Muscle of leg (tissue), 3 donors: ENCODE measurements at regions not wholly inside any gene's neighbourhood (a gene's known extent, or its start where the extent isn't known, plus 50 kb on each side); places are given as distances from the start of the nearest gene placed in this dataset.
A peak's percentile ranks its signal among the peaks of the same experiment; 100 is the strongest.

Experiments
- DNase-seq: peaks from one replicate; pipeline ENCODE4 v3.0.0; 2013
- H3K27ac ChIP-seq: one replicate; pipeline ENCODE4 v1.5.1; 2013; ENCODE audit warnings: mild to moderate bottlenecking, low read length, control low read depth
- H3K27me3 ChIP-seq: one replicate; pipeline ENCODE4 v1.6.1; 2013; ENCODE audit warnings: low read length; ENCODE audit not compliant: control insufficient read depth, insufficient read depth
- H3K36me3 ChIP-seq: one replicate; pipeline ENCODE4 v1.6.1; 2013; ENCODE audit warnings: low read length; ENCODE audit not compliant: control insufficient read depth, insufficient read depth
- H3K4me1 ChIP-seq: one replicate; pipeline ENCODE4 v1.6.1; 2013; ENCODE audit warnings: low read length; ENCODE audit not compliant: control insufficient read depth, insufficient read depth
- H3K4me3 ChIP-seq: one replicate; pipeline ENCODE4 v1.5.1; 2013; ENCODE audit warnings: low read length, control low read depth
- H3K9me3 ChIP-seq: replicated peaks from 2 replicates; pipeline ENCODE4 v1.6.1; 2013; ENCODE audit warnings: low read depth, low read length; ENCODE audit not compliant: control insufficient read depth
- WGBS: methylation state at CpG from one replicate; pipeline ENCODE4 v1.1.5; 2013; ENCODE audit warnings: missing lambda C conversion rate; ENCODE audit not compliant: insufficient coverage; 5-methylcytosine and 5-hydroxymethylcytosine counted together

GRCh38 chr4:79182209-79182608 is 143.7 kb downstream of the NAA11 start:
- WGBS, result 100% methylated on average over 1 of the region's 3 CpGs

DNA sequence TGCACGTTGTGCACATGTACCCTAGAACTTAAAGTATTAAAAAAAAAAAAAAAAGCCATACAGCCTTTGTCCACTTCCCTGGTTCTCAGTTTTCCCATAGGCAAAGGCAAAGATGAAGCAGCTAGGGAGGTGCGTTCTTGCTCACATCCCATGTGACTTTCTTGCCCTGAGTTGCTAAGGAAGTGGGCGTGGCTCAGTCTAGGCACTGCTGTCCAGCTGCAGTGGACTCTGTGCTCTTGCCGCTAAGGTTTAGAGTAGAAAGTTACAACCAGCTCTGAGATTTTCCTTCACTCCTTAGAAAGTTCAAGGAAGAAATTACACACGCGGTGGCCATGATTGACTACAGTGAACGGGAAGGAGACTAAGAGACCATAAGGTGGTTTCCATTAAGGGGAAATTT is 144.7 kb downstream of the NAA11 start:
- WGBS, result 49% methylated on average over 5 of the region's 7 CpGs

More at GRCh38 chr4:79182209-79182608, 143.7 kb downstream of the NAA11 start:
- no peak for DNase-seq
- no peaks in the 10 kb centered on the region for H3K9me3 ChIP-seq
- no peaks in the 10 kb centered on the region for H3K36me3 ChIP-seq
- no peaks in the 10 kb centered on the region for H3K27me3 ChIP-seq
- H3K4me1 ChIP-seq, result no peaks in the 10 kb centered on the region
- no peak overlapping the region for H3K27ac ChIP-seq
- no peak overlapping the region for H3K4me3 ChIP-seq

GRCh38 chr4:79178760-79179159 is 147.1 kb downstream of the NAA11 start:
- H3K4me3 ChIP-seq, result no peak overlapping the region
- H3K4me1 ChIP-seq, result no peaks in the 10 kb centered on the region
- no peaks in the 10 kb centered on the region for H3K36me3 ChIP-seq

More for the DNA sequence above, 144.7 kb downstream of the NAA11 start:
- Histone ChIP-seq H3K9me3 (no peaks in the 10 kb centered on the region), H3K4me3 (no peak overlapping the region), H3K4me1 (no peaks in the 10 kb centered on the region), H3K27me3 (no peaks in the 10 kb centered on the region), H3K36me3 (no peaks in the 10 kb centered on the region), H3K27ac (no peak overlapping the region)
- peak; percentile 11 for DNase-seq

GRCh38 chr4:79177388-79177787 is 148.5 kb downstream of the NAA11 start:
- Histone ChIP-seq H3K27ac (no peak overlapping the region), H3K4me1 (no peaks in the 10 kb centered on the region), H3K36me3 (no peaks in the 10 kb centered on the region), H3K9me3 (no peaks in the 10 kb centered on the region), H3K27me3 (no peaks in the 10 kb centered on the region), H3K4me3 (no peak overlapping the region)
- no peak for DNase-seq

More at GRCh38 chr4:79178760-79179159, 147.1 kb downstream of the NAA11 start:
- no peaks in the 10 kb centered on the region for H3K27me3 ChIP-seq
- no peaks in the 10 kb centered on the region for H3K9me3 ChIP-seq
- no peak overlapping the region for H3K27ac ChIP-seq
- DNase-seq, result peak; percentile 92

DNA sequence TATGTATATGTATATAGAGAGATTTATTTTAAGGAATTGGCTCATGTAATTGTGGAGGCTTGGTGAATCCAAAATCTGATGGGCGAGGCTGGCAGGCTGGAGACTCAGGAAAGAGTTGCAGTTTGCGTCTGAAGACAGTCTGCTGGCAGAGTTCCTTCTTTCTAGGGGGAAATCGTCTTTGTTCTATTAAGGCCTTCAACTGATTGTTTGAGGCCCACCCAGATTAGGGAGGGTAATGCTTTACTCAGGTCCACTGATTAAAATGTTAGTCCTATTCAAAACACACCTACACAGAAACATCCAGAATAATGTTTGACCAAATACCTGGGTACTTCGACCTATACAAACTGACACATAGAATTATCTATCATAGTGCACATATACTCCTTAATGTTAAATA is 149.5 kb downstream of the NAA11 start:
- H3K27me3 ChIP-seq, result no peaks in the 10 kb centered on the region
- H3K9me3 ChIP-seq, result no peaks in the 10 kb centered on the region
- no peaks in the 10 kb centered on the region for H3K36me3 ChIP-seq
- no peak overlapping the region for H3K4me3 ChIP-seq
- H3K27ac ChIP-seq, result no peak overlapping the region
- no peaks in the 10 kb centered on the region for H3K4me1 ChIP-seq
- 100% methylated on average over 1 of the region's 4 CpGs for WGBS
- no peak for DNase-seq

GRCh38 chr4:79175716-79176115 is 150.1 kb downstream of the NAA11 start:
- Histone ChIP-seq H3K27ac (no peak overlapping the region), H3K9me3 (no peaks in the 10 kb centered on the region), H3K36me3 (no peaks in the 10 kb centered on the region), H3K4me3 (no peak overlapping the region), H3K4me1 (no peaks in the 10 kb centered on the region), H3K27me3 (no peaks in the 10 kb centered on the region)
- no peak for DNase-seq

DNA sequence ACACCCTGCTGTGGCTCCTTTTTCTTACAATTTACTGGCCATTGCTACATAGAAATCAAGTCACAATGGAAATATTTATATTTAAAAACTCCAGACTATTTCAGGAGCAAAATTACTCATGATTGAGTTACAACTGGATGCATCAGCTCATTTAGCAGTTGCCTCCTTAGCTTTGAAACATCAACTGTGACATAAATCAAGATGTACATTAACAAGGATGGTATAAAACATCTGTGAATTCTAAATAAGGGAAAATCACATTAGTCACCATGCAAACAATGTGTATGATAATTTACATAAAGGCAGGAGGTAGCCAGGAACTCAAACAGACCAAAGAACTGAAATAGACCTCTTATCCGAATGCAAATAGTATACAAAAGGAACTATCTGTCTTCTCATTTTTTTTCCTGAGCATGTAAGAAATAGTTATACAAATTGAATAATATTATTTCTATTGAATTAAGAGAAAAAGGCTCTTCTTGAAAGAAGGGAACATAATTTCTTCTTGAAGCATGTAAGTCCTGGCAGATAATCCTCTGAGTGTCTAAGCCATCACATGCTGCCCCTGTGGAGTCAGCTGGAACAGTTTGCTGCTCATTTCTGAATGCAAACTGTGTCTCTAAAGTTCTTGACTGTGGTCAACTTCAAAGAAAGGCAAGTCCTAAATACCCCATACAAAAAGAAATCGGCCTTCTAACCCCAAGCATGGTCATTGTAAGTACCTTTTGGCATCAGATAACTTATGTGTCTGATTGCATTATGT is 151.2 kb downstream of the NAA11 start:
- DNase-seq, result no peak
- no CpG with 5 or more reads among the region's 2 CpGs for WGBS
- Histone ChIP-seq H3K4me1 (no peaks in the 10 kb centered on the region), H3K27ac (no peak overlapping the region), H3K27me3 (no peaks in the 10 kb centered on the region), H3K4me3 (no peak overlapping the region), H3K9me3 (no peaks in the 10 kb centered on the region), H3K36me3 (no peaks in the 10 kb centered on the region)

DNA sequence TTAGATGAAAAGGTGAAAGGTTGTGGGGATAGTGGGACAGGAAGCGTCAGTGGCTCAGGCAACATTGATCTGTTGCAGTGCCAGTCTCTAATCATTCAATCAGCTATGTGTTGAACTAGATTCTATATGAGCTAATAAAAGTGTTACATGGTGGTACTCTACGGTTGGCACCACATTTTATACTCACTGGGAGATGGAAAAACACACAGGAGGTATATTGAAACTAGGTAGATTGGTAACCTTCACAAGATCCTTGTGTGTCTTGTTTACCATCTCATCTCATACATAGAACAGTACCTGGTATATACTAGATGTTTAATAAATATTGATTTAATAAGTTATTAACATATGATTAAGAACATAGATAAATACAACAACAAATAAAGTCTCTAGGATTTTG is 152.7 kb downstream of the NAA11 start:
- no CpG with 5 or more reads among the region's 2 CpGs for WGBS

GRCh38 chr4:79170077-79170476 is 155.8 kb downstream of the NAA11 start:
- no peaks in the 10 kb centered on the region for H3K9me3 ChIP-seq
- H3K4me3 ChIP-seq, result no peak overlapping the region
- no peaks in the 10 kb centered on the region for H3K36me3 ChIP-seq
- DNase-seq, result no peak
- no CpG with 5 or more reads among the region's 1 CpG for WGBS
- H3K4me1 ChIP-seq, result no peaks in the 10 kb centered on the region
- no peak overlapping the region for H3K27ac ChIP-seq
- H3K27me3 ChIP-seq, result no peaks in the 10 kb centered on the region

More for the DNA sequence above, 152.7 kb downstream of the NAA11 start:
- Histone ChIP-seq H3K27ac (no peak overlapping the region), H3K27me3 (no peaks in the 10 kb centered on the region), H3K36me3 (no peaks in the 10 kb centered on the region), H3K9me3 (no peaks in the 10 kb centered on the region), H3K4me3 (no peak overlapping the region), H3K4me1 (no peaks in the 10 kb centered on the region)
- DNase-seq, result no peak

DNA sequence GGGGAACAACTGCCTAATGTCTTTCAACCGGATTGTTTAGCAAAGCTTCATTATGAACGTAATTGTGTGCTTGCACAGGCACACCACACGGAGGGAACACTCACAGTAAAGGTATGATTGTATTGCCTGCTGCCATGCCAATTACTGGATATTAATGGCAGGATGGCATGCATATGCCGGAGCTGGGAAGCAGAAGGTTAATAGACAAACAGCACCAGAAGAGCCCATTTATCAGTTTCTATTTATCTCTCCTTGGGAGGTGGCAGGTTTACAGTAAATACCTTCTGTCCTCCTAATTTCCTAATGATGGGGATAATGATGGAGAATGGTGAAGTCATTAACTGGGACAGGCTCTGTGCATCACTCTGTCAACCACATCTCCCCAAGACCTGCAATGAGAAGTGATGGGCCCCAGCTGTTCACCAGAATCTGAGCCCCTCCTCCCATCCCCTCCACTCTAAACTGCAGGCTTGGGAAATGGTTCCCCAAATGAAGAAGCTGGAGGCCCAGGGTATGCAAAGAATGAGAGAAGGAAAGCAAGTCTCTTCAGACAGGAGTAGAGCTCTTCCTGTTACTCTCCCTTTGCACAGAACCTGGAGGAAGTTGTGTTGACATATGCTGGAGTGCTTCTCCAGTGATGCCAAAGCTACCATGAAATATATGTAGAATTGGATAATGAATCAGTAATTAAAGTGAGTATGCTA is 160.8 kb downstream of the NAA11 start:
- H3K9me3 ChIP-seq, result peaks cover 2% of the 10 kb centered on the region
- DNase-seq, result no peak
- no peak overlapping the region for H3K4me3 ChIP-seq
- H3K36me3 ChIP-seq, result no peaks in the 10 kb centered on the region
- H3K27ac ChIP-seq, result no peak overlapping the region
- no peaks in the 10 kb centered on the region for H3K27me3 ChIP-seq
- 58% methylated on average over 2 of the region's 4 CpGs for WGBS
- no peaks in the 10 kb centered on the region for H3K4me1 ChIP-seq
